Kasumi-1 (cell line): ENCODE measurements at regions not wholly inside any gene's neighbourhood (a gene's known extent, or its start where the extent isn't known, plus 50 kb on each side); places are given as distances from the start of the nearest gene placed in this dataset.
A peak's percentile ranks its signal among the peaks of the same experiment; 100 is the strongest.

Experiments used
- DNase-seq, 2 experiments: peaks; one replicate each; lab custom pipeline; 2025; lab: John Stamatoyannopoulos, UW

DNA sequence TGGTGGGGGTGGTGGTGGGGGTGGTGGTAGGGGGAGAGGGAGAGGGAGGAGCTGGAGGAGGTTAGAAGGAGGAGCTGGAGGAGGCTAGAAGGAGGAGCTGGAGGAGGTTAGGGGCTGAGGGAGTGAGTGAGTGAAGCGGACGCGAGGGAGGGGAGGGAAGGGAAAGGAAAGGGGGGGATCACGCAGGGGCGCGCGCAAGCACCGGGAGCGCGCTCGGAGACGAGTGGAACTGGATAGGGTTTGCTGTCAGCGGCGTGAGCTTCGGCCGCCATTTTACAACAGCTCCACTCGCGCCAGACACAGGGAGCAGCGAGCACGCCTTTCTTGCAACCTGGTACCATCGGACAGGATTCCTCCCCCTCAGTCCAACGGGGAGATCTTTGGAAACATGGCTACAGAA, 90.5 kb upstream of the FERMT1 start:
- DNase-seq = no peak

GRCh38 chr20:6212903-6213302, 90.1 kb upstream of the FERMT1 start:
- DNase-seq = no peak

DNA sequence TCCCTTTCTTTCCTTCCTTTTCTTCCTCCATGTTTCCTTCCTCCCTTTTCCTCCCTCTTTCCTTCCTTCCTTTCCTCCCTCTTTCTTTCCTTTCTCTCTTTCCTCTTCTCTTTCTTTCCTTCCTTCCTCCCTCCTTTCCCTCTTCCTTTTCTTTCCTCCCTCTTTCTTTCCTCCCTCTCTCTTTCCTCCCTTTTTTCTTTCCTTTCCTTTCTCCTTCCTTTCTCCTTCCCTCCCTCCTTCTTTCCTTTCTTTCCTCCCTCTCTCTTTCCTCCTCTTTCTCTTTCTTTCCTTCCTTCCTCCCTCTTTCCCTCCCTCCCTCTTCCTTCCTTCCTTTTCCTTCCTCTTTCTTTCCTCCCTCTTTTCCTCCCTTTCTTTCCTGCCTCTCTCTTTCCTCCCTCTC, 86.3 kb upstream of the FERMT1 start:
- no peak for DNase-seq

GRCh38 chr20:6200092-6200491, 77.3 kb upstream of the FERMT1 start:
- DNase-seq = no peak

DNA sequence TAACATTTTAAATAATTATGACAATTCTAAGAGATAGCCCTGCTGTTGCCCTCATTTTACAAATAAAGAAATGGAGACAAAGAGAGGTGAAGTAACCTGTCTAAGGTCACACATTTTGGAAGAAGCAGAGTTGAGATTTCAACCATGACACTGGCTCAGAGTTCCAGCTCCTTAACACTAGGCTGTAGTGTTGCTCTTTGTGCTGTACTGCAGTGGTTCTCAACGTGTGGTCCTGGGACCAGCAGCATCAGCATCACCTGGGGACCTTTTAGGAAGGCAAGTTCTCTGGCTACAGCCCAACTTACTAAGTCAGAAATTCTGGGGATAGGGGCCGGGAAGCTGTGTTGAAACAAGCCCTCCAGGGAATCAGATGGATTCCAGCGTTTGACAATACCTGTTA, 62.4 kb upstream of the FERMT1 start:
- DNase-seq = no peak

- peak in 1 of 2 experiments; percentile 9 for DNase-seq
These were observed 61.3 kb upstream of the FERMT1 start for GRCh38 chr20:6184086-6184485.

GRCh38 chr20:6180531-6180930, 57.7 kb upstream of the FERMT1 start:
- no peak for DNase-seq

GRCh38 chr20:6178537-6178936, 55.7 kb upstream of the FERMT1 start:
- DNase-seq = peak; percentile 35 to 50

DNA sequence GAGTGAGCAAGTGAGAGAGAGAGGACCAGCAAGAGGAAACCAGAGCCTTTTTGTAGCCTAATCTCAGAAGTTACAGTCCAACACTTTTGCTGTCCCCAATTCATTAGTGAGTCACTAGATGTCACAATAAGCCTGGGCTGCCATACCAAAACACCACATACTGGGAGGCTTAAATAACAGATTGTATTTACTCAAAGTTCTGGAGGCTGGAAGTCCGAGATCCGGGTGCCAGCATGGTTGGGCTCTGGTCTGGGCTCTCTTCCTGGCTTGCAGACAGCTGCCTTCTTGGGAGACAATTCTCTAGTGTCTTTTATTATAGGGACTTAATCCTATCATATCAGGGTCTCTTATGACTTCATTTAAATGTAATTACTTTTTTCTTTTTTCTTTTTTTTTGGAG, 50.7 kb upstream of the FERMT1 start:
- no peak for DNase-seq
